Fibroblast of pulmonary artery (primary cell): ENCODE measurements at regions not wholly inside any gene's neighbourhood (a gene's known extent, or its start where the extent isn't known, plus 50 kb on each side); places are given as distances from the start of the nearest gene placed in this dataset.

ENCODE experiments used
- DNase-seq: peaks from one replicate; pipeline ENCODE4 v3.0.0-alpha.2; 2010; ENCODE audit warnings: low read depth
- H3K4me3 ChIP-seq: replicated peaks from 2 replicates; pipeline ENCODE4 v1.5.1; 2011; ENCODE audit warnings: low read depth, mild to moderate bottlenecking, control low read depth, low read length, moderate library complexity
- CTCF ChIP-seq: IDR thresholded peaks from 2 replicates; pipeline ENCODE4 v1.5.1; 2011; ENCODE audit warnings: mild to moderate bottlenecking, control low read depth, low read length, inconsistent platforms; ENCODE audit errors: missing control alignments

- DNase-seq = no peak
Observed at GRCh38 chr5:174453690-174454089, 270.7 kb upstream of the MSX2 start.

GRCh38 chr5:174454464-174454863 is 269.9 kb upstream of the MSX2 start:
- no peak for DNase-seq
- no peak overlapping the region for H3K4me3 ChIP-seq
- no peak for TF ChIP-seq CTCF

More at GRCh38 chr5:174453690-174454089, 270.7 kb upstream of the MSX2 start:
- no peak for TF ChIP-seq CTCF
- no peak overlapping the region for H3K4me3 ChIP-seq

GRCh38 chr5:174454890-174455289 is 269.5 kb upstream of the MSX2 start:
- no peak for DNase-seq
- no peak overlapping the region for H3K4me3 ChIP-seq
- no peak for TF ChIP-seq CTCF

GRCh38 chr5:174455301-174455700 is 269.1 kb upstream of the MSX2 start:
- no peak for DNase-seq
- H3K4me3 ChIP-seq = no peak overlapping the region
- no peak for TF ChIP-seq CTCF

- no peak for DNase-seq
- TF ChIP-seq CTCF = no peak
- no peak overlapping the region for H3K4me3 ChIP-seq
Observed at GRCh38 chr5:174457141-174457678, 267.2 kb upstream of the MSX2 start.

GRCh38 chr5:174459071-174459702 is 265.2 kb upstream of the MSX2 start:
- TF ChIP-seq CTCF = no peak
- no peak overlapping the region for H3K4me3 ChIP-seq
- DNase-seq = no peak
